HG03469 (cell line): ENCODE measurements at regions not wholly inside any gene's neighbourhood (a gene's known extent, or its start where the extent isn't known, plus 50 kb on each side); places are given as distances from the start of the nearest gene placed in this dataset.
"Not testable (repeated sequence)": the region's sequence is repeated elsewhere in the genome, so short reads cannot be mapped to it uniquely, and the experiment has no call there.

ENCODE experiments used
- ATAC-seq: cut with Tn5 transposase; IDR thresholded peaks from one replicate; pipeline ENCODE4 v1.9.1; 2021; ENCODE audit warnings: mild to moderate bottlenecking, moderate library complexity, moderate number of reproducible peaks; ENCODE audit not compliant: unreplicated experiment

GRCh38 chr21:5013455-5014304 is 5507.7 kb upstream of the TPTE start:
- ATAC-seq, result not testable (repeated sequence)

DNA sequence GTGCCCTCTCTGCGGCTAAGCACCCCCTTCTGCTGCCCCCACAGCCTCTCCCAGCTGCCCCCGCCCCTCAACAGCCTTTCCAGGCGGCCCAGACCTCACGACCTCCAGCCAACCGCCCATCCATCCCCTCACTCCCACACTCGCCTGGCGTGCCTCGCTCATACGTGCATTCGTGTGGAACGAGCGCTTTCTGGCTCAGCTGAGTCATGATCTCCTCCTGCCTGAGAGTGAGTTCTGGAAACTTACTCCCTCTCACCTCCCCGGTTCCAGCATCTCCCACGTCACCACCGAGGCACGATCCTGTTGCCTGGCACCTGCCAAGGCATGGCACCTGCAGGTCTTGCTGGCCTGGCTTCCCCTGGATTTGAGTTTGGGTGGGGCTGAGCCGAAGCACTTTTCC is 5506.2 kb upstream of the TPTE start:
- ATAC-seq, result not testable (repeated sequence)

- peak; percentile 40 for ATAC-seq
Measured at GRCh38 chr21:5019120-5019519, 5502.3 kb upstream of the TPTE start.

GRCh38 chr21:5021815-5022214 is 5499.6 kb upstream of the TPTE start:
- not testable (repeated sequence) for ATAC-seq

GRCh38 chr21:5022254-5022653 is 5499.1 kb upstream of the TPTE start:
- not testable (repeated sequence) for ATAC-seq

- not testable (repeated sequence) for ATAC-seq
Measured at GRCh38 chr21:5022748-5023147, 5498.6 kb upstream of the TPTE start.

- ATAC-seq, result not testable (repeated sequence)
Measured at GRCh38 chr21:5035147-5035546, 5486.2 kb upstream of the TPTE start.

DNA sequence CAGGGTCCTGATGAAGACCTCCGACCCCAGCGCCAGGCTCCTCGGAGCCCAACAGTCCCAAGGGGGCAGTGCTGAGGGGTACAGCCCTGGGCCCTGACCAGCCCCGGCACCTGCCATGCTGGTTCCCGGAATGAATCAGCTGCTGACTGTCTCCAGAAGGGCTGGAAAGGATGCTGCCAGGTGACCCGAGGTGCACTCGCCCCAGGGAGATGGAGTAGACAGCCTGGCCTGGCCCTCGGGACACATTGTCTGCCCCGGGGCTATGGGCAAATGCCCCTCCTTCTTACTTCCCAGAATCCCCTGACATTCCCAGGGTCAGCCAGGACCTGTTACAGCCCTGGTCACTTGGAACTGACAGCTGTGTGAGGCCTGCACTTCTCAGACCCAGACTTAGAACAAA is 5485.8 kb upstream of the TPTE start:
- not testable (repeated sequence) for ATAC-seq

- ATAC-seq, result not testable (repeated sequence)
Measured at GRCh38 chr21:5037606-5038331, 5483.6 kb upstream of the TPTE start.

DNA sequence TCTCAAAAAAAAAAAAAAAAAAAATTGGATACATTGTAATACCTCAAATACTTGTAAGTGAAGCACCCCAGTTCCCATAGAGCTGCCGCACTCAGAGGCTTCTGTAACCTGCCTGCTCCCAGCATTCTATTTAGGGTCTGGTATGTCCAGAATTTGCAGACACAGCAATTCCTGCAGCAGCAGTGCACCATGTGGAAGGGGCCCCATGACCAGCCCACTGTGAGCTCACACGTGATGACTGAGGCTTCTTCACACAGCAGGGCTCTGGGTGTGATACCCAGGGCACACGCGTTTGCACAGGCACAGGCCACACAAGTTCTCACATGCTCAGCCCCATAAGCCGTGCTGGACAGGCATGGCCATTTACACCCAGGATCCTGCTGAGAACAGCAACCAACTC is 5481.5 kb upstream of the TPTE start:
- not testable (repeated sequence) for ATAC-seq

DNA sequence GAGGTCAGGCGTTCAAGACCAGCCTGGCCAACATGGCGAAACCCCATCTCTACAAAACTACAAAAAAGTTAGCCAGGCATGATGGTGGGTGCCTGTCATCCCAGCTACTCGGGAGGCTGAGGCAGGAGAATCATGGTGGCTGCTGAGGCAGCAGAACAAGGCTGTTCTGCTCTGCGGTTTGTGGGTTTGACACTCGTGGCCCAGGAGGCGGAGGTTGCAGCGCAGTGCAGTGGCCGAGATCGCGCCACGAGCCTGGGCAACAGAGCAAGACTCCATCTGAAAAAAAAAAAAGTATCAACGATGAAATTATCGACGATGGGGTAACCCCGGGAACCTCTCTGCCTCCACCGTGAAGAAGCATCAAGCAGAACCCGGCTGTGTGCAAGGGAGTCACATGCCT is 5478.8 kb upstream of the TPTE start:
- ATAC-seq, result not testable (repeated sequence)

DNA sequence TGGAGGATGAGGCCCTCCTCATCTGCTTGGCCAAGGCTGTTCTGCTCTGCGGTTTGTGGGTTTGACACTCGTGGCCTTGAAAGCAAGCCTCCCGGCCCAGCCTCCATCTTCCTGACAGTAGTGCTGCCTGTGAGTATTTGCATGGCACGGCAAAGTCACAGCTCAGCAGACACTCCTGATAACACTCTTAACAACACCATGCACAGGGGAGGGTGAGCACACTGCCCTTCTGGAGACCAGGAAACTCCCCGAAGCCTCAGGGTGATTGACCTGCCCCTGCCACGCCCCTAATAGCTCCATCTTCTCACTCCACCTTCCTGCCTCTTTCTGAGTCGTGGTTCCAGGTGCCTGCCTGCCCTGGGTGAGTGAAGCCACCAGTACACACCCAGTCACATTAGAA is 5476.6 kb upstream of the TPTE start:
- ATAC-seq, result not testable (repeated sequence)

DNA sequence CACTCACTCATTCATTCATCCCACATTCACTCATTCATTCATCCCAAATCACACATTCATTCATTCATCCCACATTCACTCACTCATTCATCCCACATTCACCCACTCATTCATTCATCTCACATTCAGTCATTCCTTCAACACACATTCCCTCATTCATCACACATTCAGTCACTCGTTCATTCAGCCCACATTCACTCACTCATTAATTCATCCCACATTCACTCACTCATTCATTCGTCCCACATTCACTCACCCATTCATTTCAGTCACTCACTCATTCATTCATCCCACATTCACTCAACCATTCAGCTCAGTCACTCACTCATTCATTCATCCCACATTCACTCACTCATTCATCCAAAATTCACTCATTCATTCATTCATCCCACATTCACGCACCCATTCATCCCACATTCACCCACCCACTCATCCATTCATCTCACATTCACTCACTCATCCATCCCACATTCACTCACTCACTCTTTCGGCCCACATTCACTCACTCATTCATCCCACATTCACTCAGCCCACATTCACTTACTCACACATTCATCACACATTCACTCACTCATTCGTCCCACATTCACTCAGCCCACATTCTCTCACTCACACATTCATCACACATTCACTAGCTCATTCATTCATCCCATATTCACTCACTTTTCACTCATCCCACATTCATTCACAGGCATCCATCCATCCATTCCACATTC is 5469.9 kb upstream of the TPTE start:
- ATAC-seq, result not testable (repeated sequence)

DNA sequence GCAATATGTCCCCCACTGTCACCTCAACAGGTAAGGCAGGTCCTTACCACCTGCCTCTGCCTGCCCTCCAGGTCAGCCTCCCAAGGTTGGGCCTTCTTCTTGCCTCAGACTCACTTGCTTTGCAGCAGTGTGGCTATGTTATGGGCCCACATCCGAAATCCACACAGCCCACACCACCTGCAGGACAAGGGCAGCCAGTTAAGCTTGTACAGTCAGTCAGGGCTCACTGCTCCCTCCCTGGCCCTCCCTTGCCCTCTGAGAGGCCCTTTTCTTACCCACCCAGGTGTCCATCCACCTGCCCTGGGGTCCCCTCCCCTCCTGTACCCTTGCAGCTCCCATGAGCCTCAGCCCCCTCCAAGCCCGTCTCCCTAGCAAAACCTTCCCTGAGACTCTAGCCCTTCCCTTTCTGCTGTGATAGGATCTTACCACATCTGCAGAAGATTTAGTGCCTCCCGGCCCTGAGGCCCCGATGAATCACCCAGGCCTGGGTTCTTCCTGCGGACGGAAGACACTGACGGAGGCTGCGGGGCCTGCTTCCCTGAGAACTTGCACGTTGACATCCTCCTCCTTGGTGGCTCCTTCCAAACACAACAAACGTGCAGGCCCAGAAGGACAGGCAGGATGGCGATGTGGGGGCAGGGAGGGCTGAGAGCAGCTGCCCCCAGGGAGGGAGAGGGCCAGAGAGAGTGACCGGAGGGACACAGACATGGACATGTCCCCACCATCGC is 5466.2 kb upstream of the TPTE start:
- not testable (repeated sequence) for ATAC-seq

DNA sequence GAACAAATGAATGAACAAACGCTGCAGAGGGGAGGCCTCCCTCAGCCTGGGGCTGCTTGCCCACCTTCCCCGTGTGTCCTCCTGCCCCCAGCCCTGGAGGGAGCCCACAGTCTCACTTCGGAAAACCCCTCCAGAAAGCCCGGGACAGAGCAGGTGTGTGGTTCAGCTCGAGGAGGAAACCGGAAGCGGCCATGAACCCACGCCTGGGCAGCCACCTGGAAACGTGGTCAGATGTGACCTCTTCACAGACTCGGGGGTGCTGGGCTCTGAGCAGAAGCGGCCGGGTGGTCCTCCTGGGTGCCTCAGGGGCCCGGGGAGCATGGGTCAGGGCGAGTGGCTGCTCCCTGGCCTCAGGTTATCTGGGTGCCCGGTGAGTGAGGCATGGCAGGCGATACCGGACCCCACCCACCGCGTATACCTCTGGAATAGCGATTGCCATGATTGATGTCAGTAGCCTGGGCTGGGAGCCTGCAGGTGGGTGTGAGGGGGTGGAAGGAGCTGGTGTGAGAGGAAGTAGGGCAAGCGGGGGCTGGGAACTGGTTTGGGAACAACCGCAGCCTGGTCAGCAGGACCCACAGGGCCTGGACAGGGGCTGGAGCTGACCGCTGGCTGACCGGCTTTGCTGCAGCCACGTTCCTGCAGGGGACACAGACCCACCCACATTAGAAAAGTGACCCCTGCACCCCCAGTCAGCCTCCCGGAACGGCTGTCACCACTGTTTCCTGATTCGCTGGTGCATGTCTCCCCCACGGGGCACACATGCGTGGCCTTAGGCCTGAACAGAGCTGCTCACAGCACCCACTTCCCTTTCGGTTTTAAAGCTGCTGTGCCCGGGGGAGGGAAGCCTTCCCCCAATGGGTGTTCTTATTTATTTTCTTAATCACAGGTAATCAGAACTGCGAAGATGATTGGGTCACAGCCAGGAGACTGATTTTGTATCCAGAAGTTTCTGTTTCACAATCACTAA is 5465.1 kb upstream of the TPTE start:
- not testable (repeated sequence) for ATAC-seq

- ATAC-seq, result not testable (repeated sequence)
Measured at GRCh38 chr21:5057077-5057476, 5464.3 kb upstream of the TPTE start.

- not testable (repeated sequence) for ATAC-seq
Measured at GRCh38 chr21:5060364-5061083, 5460.9 kb upstream of the TPTE start.

- ATAC-seq, result not testable (repeated sequence)
Measured at GRCh38 chr21:5064581-5065142, 5456.7 kb upstream of the TPTE start.
